WTC11 (cell line): ENCODE measurements at regions not wholly inside any gene's neighbourhood (a gene's known extent, or its start where the extent isn't known, plus 50 kb on each side); places are given as distances from the start of the nearest gene placed in this dataset.

Experiments used
- ATAC-seq: fragments of 200-7000 bp; cut with Tn5 transposase; 2 replicates; pipeline ENCODE4 v1.10.0; 2021; ENCODE audit warnings: mild to moderate bottlenecking, moderate library complexity
- CTCF ChIA-PET: fragments of 300-600 bp; sonication (Branson Sonifier 250); formaldehyde crosslinking; loops from one replicate; lab custom pipeline; 2021; ENCODE audit warnings: antibody characterized with exemption; lab: Charles Lee
- POLR2A ChIA-PET: fragments of 350-600 bp; sonication (Branson Sonifier 250); formaldehyde crosslinking; loops from one replicate; lab custom pipeline; 2021; ENCODE audit warnings: antibody characterized with exemption; lab: Charles Lee
- DNase-seq: peaks from one replicate; pipeline ENCODE4 v3.0.0; 2021; ENCODE audit warnings: low spot score
- H3K27ac Mint-ChIP-seq: 2 replicates; pipeline ENCODE4 v1.8.0; 2021; ENCODE audit warnings: mixed read lengths
- H3K27me3 Mint-ChIP-seq: 2 replicates; pipeline ENCODE4 v1.8.0; 2021; ENCODE audit warnings: low read depth, mild to moderate bottlenecking, moderate library complexity, mixed read lengths
- H3K36me3 Mint-ChIP-seq: 2 replicates; pipeline ENCODE4 v1.8.0; 2021; ENCODE audit warnings: mixed read lengths
- H3K4me1 Mint-ChIP-seq: 2 replicates; pipeline ENCODE4 v1.8.0; 2022; ENCODE audit warnings: mixed read lengths
- H3K4me3 Mint-ChIP-seq: 2 replicates; pipeline ENCODE4 v1.8.0; 2021; ENCODE audit warnings: mild to moderate bottlenecking, moderate library complexity, mixed read lengths
- H3K9me3 Mint-ChIP-seq: 2 replicates; pipeline ENCODE4 v1.8.0; 2021; ENCODE audit warnings: mixed read lengths
- CREM ChIP-seq: sonication (generic); formaldehyde crosslinking; IDR thresholded peaks from 2 replicates; pipeline ENCODE4 v1.8.1; 2022; ENCODE audit warnings: mild to moderate bottlenecking, missing genetic modification reagents, moderate library complexity
- FOXK1 ChIP-seq: sonication (generic); formaldehyde crosslinking; IDR thresholded peaks from 2 replicates; pipeline ENCODE4 v1.8.0; 2022; ENCODE audit warnings: mild to moderate bottlenecking, moderate library complexity, missing genetic modification reagents
- KAT7 ChIP-seq: sonication (generic); formaldehyde crosslinking; IDR thresholded peaks from 2 replicates; pipeline ENCODE4 v1.8.1; 2023; ENCODE audit warnings: missing genetic modification reagents, mild to moderate bottlenecking, borderline replicate concordance
- NFE2L1 ChIP-seq: sonication (generic); formaldehyde crosslinking; IDR thresholded peaks from 2 replicates; pipeline ENCODE4 v1.8.1; 2023; ENCODE audit warnings: missing genetic modification reagents
- NFYB ChIP-seq: sonication (generic); formaldehyde crosslinking; conservative IDR thresholded peaks from 2 replicates; pipeline ENCODE4 v1.8.0; 2022; ENCODE audit warnings: low read depth, missing genetic modification reagents
- NR2C2 ChIP-seq: sonication (generic); formaldehyde crosslinking; IDR thresholded peaks from 2 replicates; pipeline ENCODE4 v1.8.0; 2022; ENCODE audit warnings: mild to moderate bottlenecking, missing genetic modification reagents
- PRRX2 ChIP-seq: fragments of 250-450 bp; sonication (Bioruptor Pico); IDR thresholded peaks from 2 replicates; pipeline ENCODE4 v1.8.0; 2021; ENCODE audit warnings: mild to moderate bottlenecking
- ZNF138 ChIP-seq: sonication (generic); formaldehyde crosslinking; conservative IDR thresholded peaks from 2 replicates; pipeline ENCODE4 v1.8.1; 2022; ENCODE audit warnings: mild to moderate bottlenecking, moderate library complexity, missing genetic modification reagents
- ZNF219 ChIP-seq: sonication (generic); formaldehyde crosslinking; IDR thresholded peaks from 2 replicates; pipeline ENCODE4 v1.8.0; 2023; ENCODE audit warnings: missing genetic modification reagents, mild to moderate bottlenecking, borderline replicate concordance
- ZNF263 ChIP-seq: sonication (generic); formaldehyde crosslinking; IDR thresholded peaks from 2 replicates; pipeline ENCODE4 v1.8.1; 2022; ENCODE audit warnings: low read depth, mild to moderate bottlenecking, moderate library complexity, missing genetic modification reagents
- ZNF416 ChIP-seq: fragments of 250-450 bp; sonication (Bioruptor Pico); IDR thresholded peaks from 2 replicates; pipeline ENCODE4 v1.9.0; 2021; ENCODE audit warnings: mild to moderate bottlenecking, inconsistent platforms
- ZNF671 ChIP-seq: fragments of 250-450 bp; sonication (Bioruptor Pico); IDR thresholded peaks from 2 replicates; pipeline ENCODE4 v1.8.0; 2021; ENCODE audit warnings: mild to moderate bottlenecking
- TF ChIP-seq, protein P1 (sequence below): sonication (generic); formaldehyde crosslinking; IDR thresholded peaks from 2 replicates; pipeline ENCODE4 v1.8.0; 2022; ENCODE audit warnings: missing genetic modification reagents
- TF ChIP-seq, protein P2 (sequence below): sonication (generic); formaldehyde crosslinking; IDR thresholded peaks from 2 replicates; pipeline ENCODE4 v1.8.1; 2022; ENCODE audit warnings: mild to moderate bottlenecking, missing genetic modification reagents, moderate library complexity, borderline replicate concordance
- TF ChIP-seq, protein P3 (sequence below): sonication (generic); formaldehyde crosslinking; IDR thresholded peaks from 2 replicates; pipeline ENCODE4 v1.8.1; 2023; ENCODE audit warnings: mild to moderate bottlenecking, missing genetic modification reagents, moderate library complexity
- TF ChIP-seq, protein P4 (sequence below): fragments of 250-450 bp; sonication (Bioruptor Pico); IDR thresholded peaks from 2 replicates; pipeline ENCODE4 v1.9.0; 2021; ENCODE audit warnings: mild to moderate bottlenecking
- TF ChIP-seq, protein P5 (sequence below): sonication (generic); formaldehyde crosslinking; IDR thresholded peaks from 2 replicates; pipeline ENCODE4 v1.8.0; 2023; ENCODE audit warnings: missing genetic modification reagents
- TF ChIP-seq, protein P6 (sequence below): sonication (generic); formaldehyde crosslinking; IDR thresholded peaks from 2 replicates; pipeline ENCODE4 v1.8.1; 2023; ENCODE audit warnings: mild to moderate bottlenecking, missing genetic modification reagents, borderline replicate concordance
- TF ChIP-seq, protein P7 (sequence below): fragments of 250-450 bp; sonication (Bioruptor Pico); IDR thresholded peaks from 2 replicates; pipeline ENCODE4 v1.9.0; 2021; ENCODE audit warnings: mild to moderate bottlenecking, borderline replicate concordance

DNA sequence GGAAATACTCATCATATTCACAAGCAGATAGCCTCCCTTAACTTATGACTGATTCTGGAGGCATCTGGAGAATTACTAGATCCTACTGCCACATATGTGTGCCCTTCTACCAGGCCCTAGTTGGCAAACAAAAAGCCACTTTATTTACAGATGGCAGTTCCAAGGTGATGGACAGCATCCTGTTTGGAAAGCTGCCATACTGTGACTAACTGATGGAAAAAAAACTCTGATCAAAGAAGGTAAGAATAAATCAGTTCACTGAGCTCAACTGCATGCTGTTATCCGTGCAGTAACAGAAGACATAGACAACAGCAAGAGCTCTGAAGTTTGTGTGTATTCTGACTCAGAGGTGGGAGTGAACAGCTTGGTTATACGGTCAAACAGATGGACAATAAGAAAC, 279.8 kb upstream of the POU5F2 start (continued):
- TF ChIP-seq, protein P1, sequence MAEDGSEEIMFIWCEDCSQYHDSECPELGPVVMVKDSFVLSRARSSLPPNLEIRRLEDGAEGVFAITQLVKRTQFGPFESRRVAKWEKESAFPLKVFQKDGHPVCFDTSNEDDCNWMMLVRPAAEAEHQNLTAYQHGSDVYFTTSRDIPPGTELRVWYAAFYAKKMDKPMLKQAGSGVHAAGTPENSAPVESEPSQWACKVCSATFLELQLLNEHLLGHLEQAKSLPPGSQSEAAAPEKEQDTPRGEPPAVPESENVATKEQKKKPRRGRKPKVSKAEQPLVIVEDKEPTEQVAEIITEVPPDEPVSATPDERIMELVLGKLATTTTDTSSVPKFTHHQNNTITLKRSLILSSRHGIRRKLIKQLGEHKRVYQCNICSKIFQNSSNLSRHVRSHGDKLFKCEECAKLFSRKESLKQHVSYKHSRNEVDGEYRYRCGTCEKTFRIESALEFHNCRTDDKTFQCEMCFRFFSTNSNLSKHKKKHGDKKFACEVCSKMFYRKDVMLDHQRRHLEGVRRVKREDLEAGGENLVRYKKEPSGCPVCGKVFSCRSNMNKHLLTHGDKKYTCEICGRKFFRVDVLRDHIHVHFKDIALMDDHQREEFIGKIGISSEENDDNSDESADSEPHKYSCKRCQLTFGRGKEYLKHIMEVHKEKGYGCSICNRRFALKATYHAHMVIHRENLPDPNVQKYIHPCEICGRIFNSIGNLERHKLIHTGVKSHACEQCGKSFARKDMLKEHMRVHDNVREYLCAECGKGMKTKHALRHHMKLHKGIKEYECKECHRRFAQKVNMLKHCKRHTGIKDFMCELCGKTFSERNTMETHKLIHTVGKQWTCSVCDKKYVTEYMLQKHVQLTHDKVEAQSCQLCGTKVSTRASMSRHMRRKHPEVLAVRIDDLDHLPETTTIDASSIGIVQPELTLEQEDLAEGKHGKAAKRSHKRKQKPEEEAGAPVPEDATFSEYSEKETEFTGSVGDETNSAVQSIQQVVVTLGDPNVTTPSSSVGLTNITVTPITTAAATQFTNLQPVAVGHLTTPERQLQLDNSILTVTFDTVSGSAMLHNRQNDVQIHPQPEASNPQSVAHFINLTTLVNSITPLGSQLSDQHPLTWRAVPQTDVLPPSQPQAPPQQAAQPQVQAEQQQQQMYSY, result no peak
- no peak for TF ChIP-seq ZNF416 (CRISPR knock-in tag)
- TF ChIP-seq NFE2L1 (CRISPR knock-in tag), result no peak

DNA sequence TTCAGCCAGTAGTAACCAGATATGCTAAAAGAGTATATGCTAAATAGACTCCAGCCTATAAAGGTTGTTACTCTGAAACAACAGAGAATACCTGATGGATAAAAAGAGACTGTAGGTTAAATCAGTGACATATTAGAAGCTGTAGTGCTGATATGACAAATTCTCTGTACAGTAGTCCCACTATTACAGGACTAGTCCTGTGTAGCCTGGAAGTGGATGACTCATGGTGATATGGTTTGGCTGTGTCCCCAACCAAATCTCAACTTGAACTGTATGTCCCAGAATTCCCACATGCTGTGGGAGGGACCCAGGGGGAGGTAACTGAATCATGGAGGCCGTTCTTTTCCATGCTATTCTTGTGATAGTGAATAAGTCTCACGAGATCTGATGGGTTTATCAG, 276.2 kb upstream of the POU5F2 start:
- ChIA-PET POLR2A (no interaction called here), CTCF (no interaction called here)
- Mint-ChIP-seq H3K4me3 (no peak overlapping the region), H3K9me3 (peaks cover 49% of the 10 kb centered on the region), H3K27me3 (no peaks in the 10 kb centered on the region; the same call in 1 of the 2 replicates), H3K27ac (no peak overlapping the region), H3K36me3 (peaks cover 38% of the 10 kb centered on the region), H3K4me1 (no peaks in the 10 kb centered on the region)
- no peak for ATAC-seq
- DNase-seq, result no peak
- no peak for TF ChIP-seq NR2C2
- TF ChIP-seq NFE2L1 (CRISPR knock-in tag), result no peak
- no peak for TF ChIP-seq NFYB (CRISPR knock-in tag)
- TF ChIP-seq, protein P2, sequence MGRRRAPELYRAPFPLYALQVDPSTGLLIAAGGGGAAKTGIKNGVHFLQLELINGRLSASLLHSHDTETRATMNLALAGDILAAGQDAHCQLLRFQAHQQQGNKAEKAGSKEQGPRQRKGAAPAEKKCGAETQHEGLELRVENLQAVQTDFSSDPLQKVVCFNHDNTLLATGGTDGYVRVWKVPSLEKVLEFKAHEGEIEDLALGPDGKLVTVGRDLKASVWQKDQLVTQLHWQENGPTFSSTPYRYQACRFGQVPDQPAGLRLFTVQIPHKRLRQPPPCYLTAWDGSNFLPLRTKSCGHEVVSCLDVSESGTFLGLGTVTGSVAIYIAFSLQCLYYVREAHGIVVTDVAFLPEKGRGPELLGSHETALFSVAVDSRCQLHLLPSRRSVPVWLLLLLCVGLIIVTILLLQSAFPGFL, result no peak
- TF ChIP-seq, protein P3, sequence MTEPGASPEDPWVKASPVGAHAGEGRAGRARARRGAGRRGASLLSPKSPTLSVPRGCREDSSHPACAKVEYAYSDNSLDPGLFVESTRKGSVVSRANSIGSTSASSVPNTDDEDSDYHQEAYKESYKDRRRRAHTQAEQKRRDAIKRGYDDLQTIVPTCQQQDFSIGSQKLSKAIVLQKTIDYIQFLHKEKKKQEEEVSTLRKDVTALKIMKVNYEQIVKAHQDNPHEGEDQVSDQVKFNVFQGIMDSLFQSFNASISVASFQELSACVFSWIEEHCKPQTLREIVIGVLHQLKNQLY (CRISPR knock-in tag), result no peak
- TF ChIP-seq ZNF219 (CRISPR knock-in tag), result no peak
- no peak for TF ChIP-seq PRRX2 (CRISPR knock-in tag)
- TF ChIP-seq, protein P4, sequence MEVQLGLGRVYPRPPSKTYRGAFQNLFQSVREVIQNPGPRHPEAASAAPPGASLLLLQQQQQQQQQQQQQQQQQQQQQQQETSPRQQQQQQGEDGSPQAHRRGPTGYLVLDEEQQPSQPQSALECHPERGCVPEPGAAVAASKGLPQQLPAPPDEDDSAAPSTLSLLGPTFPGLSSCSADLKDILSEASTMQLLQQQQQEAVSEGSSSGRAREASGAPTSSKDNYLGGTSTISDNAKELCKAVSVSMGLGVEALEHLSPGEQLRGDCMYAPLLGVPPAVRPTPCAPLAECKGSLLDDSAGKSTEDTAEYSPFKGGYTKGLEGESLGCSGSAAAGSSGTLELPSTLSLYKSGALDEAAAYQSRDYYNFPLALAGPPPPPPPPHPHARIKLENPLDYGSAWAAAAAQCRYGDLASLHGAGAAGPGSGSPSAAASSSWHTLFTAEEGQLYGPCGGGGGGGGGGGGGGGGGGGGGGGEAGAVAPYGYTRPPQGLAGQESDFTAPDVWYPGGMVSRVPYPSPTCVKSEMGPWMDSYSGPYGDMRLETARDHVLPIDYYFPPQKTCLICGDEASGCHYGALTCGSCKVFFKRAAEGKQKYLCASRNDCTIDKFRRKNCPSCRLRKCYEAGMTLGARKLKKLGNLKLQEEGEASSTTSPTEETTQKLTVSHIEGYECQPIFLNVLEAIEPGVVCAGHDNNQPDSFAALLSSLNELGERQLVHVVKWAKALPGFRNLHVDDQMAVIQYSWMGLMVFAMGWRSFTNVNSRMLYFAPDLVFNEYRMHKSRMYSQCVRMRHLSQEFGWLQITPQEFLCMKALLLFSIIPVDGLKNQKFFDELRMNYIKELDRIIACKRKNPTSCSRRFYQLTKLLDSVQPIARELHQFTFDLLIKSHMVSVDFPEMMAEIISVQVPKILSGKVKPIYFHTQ, result no peak
- no peak for TF ChIP-seq CREM (CRISPR knock-in tag)
- TF ChIP-seq ZNF138 (CRISPR knock-in tag), result no peak
- no peak for TF ChIP-seq ZNF671 (CRISPR knock-in tag)
- TF ChIP-seq ZNF263, result no peak
- TF ChIP-seq, protein P5, sequence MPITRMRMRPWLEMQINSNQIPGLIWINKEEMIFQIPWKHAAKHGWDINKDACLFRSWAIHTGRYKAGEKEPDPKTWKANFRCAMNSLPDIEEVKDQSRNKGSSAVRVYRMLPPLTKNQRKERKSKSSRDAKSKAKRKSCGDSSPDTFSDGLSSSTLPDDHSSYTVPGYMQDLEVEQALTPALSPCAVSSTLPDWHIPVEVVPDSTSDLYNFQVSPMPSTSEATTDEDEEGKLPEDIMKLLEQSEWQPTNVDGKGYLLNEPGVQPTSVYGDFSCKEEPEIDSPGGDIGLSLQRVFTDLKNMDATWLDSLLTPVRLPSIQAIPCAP, result no peak
- TF ChIP-seq KAT7 (CRISPR knock-in tag), result no peak
- TF ChIP-seq, protein P6, sequence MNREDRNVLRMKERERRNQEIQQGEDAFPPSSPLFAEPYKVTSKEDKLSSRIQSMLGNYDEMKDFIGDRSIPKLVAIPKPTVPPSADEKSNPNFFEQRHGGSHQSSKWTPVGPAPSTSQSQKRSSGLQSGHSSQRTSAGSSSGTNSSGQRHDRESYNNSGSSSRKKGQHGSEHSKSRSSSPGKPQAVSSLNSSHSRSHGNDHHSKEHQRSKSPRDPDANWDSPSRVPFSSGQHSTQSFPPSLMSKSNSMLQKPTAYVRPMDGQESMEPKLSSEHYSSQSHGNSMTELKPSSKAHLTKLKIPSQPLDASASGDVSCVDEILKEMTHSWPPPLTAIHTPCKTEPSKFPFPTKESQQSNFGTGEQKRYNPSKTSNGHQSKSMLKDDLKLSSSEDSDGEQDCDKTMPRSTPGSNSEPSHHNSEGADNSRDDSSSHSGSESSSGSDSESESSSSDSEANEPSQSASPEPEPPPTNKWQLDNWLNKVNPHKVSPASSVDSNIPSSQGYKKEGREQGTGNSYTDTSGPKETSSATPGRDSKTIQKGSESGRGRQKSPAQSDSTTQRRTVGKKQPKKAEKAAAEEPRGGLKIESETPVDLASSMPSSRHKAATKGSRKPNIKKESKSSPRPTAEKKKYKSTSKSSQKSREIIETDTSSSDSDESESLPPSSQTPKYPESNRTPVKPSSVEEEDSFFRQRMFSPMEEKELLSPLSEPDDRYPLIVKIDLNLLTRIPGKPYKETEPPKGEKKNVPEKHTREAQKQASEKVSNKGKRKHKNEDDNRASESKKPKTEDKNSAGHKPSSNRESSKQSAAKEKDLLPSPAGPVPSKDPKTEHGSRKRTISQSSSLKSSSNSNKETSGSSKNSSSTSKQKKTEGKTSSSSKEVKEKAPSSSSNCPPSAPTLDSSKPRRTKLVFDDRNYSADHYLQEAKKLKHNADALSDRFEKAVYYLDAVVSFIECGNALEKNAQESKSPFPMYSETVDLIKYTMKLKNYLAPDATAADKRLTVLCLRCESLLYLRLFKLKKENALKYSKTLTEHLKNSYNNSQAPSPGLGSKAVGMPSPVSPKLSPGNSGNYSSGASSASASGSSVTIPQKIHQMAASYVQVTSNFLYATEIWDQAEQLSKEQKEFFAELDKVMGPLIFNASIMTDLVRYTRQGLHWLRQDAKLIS (CRISPR knock-in tag), result no peak
- TF ChIP-seq FOXK1 (CRISPR knock-in tag), result no peak
- TF ChIP-seq, protein P7, sequence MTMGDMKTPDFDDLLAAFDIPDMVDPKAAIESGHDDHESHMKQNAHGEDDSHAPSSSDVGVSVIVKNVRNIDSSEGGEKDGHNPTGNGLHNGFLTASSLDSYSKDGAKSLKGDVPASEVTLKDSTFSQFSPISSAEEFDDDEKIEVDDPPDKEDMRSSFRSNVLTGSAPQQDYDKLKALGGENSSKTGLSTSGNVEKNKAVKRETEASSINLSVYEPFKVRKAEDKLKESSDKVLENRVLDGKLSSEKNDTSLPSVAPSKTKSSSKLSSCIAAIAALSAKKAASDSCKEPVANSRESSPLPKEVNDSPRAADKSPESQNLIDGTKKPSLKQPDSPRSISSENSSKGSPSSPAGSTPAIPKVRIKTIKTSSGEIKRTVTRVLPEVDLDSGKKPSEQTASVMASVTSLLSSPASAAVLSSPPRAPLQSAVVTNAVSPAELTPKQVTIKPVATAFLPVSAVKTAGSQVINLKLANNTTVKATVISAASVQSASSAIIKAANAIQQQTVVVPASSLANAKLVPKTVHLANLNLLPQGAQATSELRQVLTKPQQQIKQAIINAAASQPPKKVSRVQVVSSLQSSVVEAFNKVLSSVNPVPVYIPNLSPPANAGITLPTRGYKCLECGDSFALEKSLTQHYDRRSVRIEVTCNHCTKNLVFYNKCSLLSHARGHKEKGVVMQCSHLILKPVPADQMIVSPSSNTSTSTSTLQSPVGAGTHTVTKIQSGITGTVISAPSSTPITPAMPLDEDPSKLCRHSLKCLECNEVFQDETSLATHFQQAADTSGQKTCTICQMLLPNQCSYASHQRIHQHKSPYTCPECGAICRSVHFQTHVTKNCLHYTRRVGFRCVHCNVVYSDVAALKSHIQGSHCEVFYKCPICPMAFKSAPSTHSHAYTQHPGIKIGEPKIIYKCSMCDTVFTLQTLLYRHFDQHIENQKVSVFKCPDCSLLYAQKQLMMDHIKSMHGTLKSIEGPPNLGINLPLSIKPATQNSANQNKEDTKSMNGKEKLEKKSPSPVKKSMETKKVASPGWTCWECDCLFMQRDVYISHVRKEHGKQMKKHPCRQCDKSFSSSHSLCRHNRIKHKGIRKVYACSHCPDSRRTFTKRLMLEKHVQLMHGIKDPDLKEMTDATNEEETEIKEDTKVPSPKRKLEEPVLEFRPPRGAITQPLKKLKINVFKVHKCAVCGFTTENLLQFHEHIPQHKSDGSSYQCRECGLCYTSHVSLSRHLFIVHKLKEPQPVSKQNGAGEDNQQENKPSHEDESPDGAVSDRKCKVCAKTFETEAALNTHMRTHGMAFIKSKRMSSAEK (CRISPR knock-in tag), result no peak
